ENCODE measurements at regions not wholly inside any gene's neighbourhood (a gene's known extent, or its start where the extent isn't known, plus 50 kb on each side); places are given as distances from the start of the nearest gene placed in this dataset.

GRCh38 chr11:69904161-69904973 lies 85.2 kb upstream of the FGF3 start:
- no peak overlapping the region for H2BK120ac ChIP-seq (ENCODE audit: low read depth, low read length)
- no peak overlapping the region for H3K9ac ChIP-seq (ENCODE audit: low read length)
- H2AK5ac ChIP-seq (ENCODE audit: low read length, severe bottlenecking), result no peak overlapping the region
- H3K23ac ChIP-seq (ENCODE audit: low read length in 2 of 2), result no peak overlapping the region
- 73% methylated on average over 14 of the region's 14 CpGs for WGBS
- H3K4me1 ChIP-seq (ENCODE audit: control insufficient read depth, insufficient read depth, low read depth, low read length), result peaks cover 10% of the 10 kb centered on the region
- no peak overlapping the region for H2BK12ac ChIP-seq (ENCODE audit: low read length in 2 of 2)
- no peaks in the 10 kb centered on the region for H3K36me3 ChIP-seq (ENCODE audit: control insufficient read depth in 1 of 2, insufficient read depth in 2 of 2, low read depth in 1 of 2, low read length in 2 of 2)
- no peak overlapping the region for H3K4ac ChIP-seq (ENCODE audit: low read depth in 1 of 2, low read length in 2 of 2)
- H3K79me1 ChIP-seq (replicated peaks; ENCODE audit: low read length, poor library complexity, severe bottlenecking), result no peaks in the 10 kb centered on the region
- no peak overlapping the region for H3K27ac ChIP-seq (ENCODE audit: low read length, poor library complexity, severe bottlenecking)
- no peak overlapping the region for H2AFZ ChIP-seq (ENCODE audit: low read depth, low read length)
- H2BK15ac ChIP-seq (ENCODE audit: low read depth, poor library complexity, severe bottlenecking), result no peak overlapping the region
- no peak overlapping the region for H4K91ac ChIP-seq (ENCODE audit: low read length)
- H2BK5ac ChIP-seq (ENCODE audit: low read depth, low read length, poor library complexity, severe bottlenecking), result no peak overlapping the region
- no peak overlapping the region for H3K14ac ChIP-seq (ENCODE audit: low read length in 2 of 2)
- H3K9me3 ChIP-seq (ENCODE audit: control insufficient read depth, low read length), result no peaks in the 10 kb centered on the region
- no peak overlapping the region for H3K18ac ChIP-seq (ENCODE audit: low read depth in 1 of 2, low read length in 2 of 2)
- H3K4me2 ChIP-seq (ENCODE audit: low read length, poor library complexity, severe bottlenecking), result no peak overlapping the region
- peaks cover 33 to 59% of the 10 kb centered on the region in 2 experiments for H3K27me3 ChIP-seq (ENCODE audit: control insufficient read depth in 1 of 2, insufficient read depth in 1 of 2, low read length in 2 of 2)
- no peak overlapping the region for H3K4me3 ChIP-seq (ENCODE audit: insufficient read depth in 1 of 2, low read depth in 1 of 2, low read length in 2 of 2)
- no peak overlapping the region for H4K8ac ChIP-seq (ENCODE audit: low read length)
- DNase-seq, result no peak

GRCh38 chr11:69904974-69905535 lies 85.8 kb upstream of the FGF3 start:
- Histone ChIP-seq H3K79me1 (replicated peaks; ENCODE audit: low read length, poor library complexity, severe bottlenecking) (no peaks in the 10 kb centered on the region), H3K4me2 (ENCODE audit: low read length, poor library complexity, severe bottlenecking) (no peak overlapping the region), H2BK15ac (ENCODE audit: low read depth, poor library complexity, severe bottlenecking) (no peak overlapping the region), H2AFZ (ENCODE audit: low read depth, low read length) (no peak overlapping the region), H2BK12ac (ENCODE audit: low read length in 2 of 2) (no peak overlapping the region), H3K4me1 (ENCODE audit: control insufficient read depth, insufficient read depth, low read depth, low read length) (peaks cover 14% of the 10 kb centered on the region), H2AK5ac (ENCODE audit: low read length, severe bottlenecking) (no peak overlapping the region), H3K4me3 (ENCODE audit: insufficient read depth in 1 of 2, low read depth in 1 of 2, low read length in 2 of 2) (no peak overlapping the region), H4K8ac (ENCODE audit: low read length) (peak overlapping the region; percentile 12), H3K18ac (ENCODE audit: low read depth in 1 of 2, low read length in 2 of 2) (no peak overlapping the region), H3K9me3 (ENCODE audit: control insufficient read depth, low read length) (no peaks in the 10 kb centered on the region), H3K14ac (ENCODE audit: low read length in 2 of 2) (no peak overlapping the region), H3K27ac (ENCODE audit: low read length, poor library complexity, severe bottlenecking) (no peak overlapping the region), H3K4ac (ENCODE audit: low read depth in 1 of 2, low read length in 2 of 2) (no peak overlapping the region), H2BK5ac (ENCODE audit: low read depth, low read length, poor library complexity, severe bottlenecking) (no peak overlapping the region), H3K9ac (ENCODE audit: low read length) (no peak overlapping the region), H4K91ac (ENCODE audit: low read length) (no peak overlapping the region), H3K23ac (ENCODE audit: low read length in 2 of 2) (no peak overlapping the region), H3K36me3 (ENCODE audit: control insufficient read depth in 1 of 2, insufficient read depth in 2 of 2, low read depth in 1 of 2, low read length in 2 of 2) (no peaks in the 10 kb centered on the region), H2BK120ac (ENCODE audit: low read depth, low read length) (no peak overlapping the region), H3K27me3 (ENCODE audit: control insufficient read depth in 1 of 2, insufficient read depth in 1 of 2, low read length in 2 of 2) (peaks cover 37 to 65% of the 10 kb centered on the region in 2 experiments)
- 75% methylated on average over 6 of the region's 6 CpGs for WGBS
- no peak for DNase-seq

GRCh38 chr11:69905611-69906452 lies 86.6 kb upstream of the FGF3 start:
- H3K23ac ChIP-seq (ENCODE audit: low read length in 2 of 2), result no peak overlapping the region
- H3K14ac ChIP-seq (ENCODE audit: low read length in 2 of 2), result no peak overlapping the region
- H2BK5ac ChIP-seq (ENCODE audit: low read depth, low read length, poor library complexity, severe bottlenecking), result no peak overlapping the region
- H3K9ac ChIP-seq (ENCODE audit: low read length), result no peak overlapping the region
- no peak overlapping the region for H3K4ac ChIP-seq (ENCODE audit: low read depth in 1 of 2, low read length in 2 of 2)
- no peak overlapping the region for H2AFZ ChIP-seq (ENCODE audit: low read depth, low read length)
- H2AK5ac ChIP-seq (ENCODE audit: low read length, severe bottlenecking), result no peak overlapping the region
- H3K79me1 ChIP-seq (replicated peaks; ENCODE audit: low read length, poor library complexity, severe bottlenecking), result no peaks in the 10 kb centered on the region
- no peak for DNase-seq
- no peak overlapping the region for H2BK12ac ChIP-seq (ENCODE audit: low read length in 2 of 2)
- no peak overlapping the region for H2BK120ac ChIP-seq (ENCODE audit: low read depth, low read length)
- no peak overlapping the region for H3K4me3 ChIP-seq (ENCODE audit: insufficient read depth in 1 of 2, low read depth in 1 of 2, low read length in 2 of 2)
- no peak overlapping the region for H4K8ac ChIP-seq (ENCODE audit: low read length)
- H2BK15ac ChIP-seq (ENCODE audit: low read depth, poor library complexity, severe bottlenecking), result no peak overlapping the region
- H4K91ac ChIP-seq (ENCODE audit: low read length), result no peak overlapping the region
- H3K9me3 ChIP-seq (ENCODE audit: control insufficient read depth, low read length), result no peaks in the 10 kb centered on the region
- no peak overlapping the region for H3K27ac ChIP-seq (ENCODE audit: low read length, poor library complexity, severe bottlenecking)
- no peak overlapping the region for H3K18ac ChIP-seq (ENCODE audit: low read depth in 1 of 2, low read length in 2 of 2)
- peaks cover 37 to 73% of the 10 kb centered on the region in 2 experiments for H3K27me3 ChIP-seq (ENCODE audit: control insufficient read depth in 1 of 2, insufficient read depth in 1 of 2, low read length in 2 of 2)
- H3K36me3 ChIP-seq (ENCODE audit: control insufficient read depth in 1 of 2, insufficient read depth in 2 of 2, low read depth in 1 of 2, low read length in 2 of 2), result no peaks in the 10 kb centered on the region
- WGBS, result 43% methylated on average over 13 of the region's 13 CpGs
- peaks cover 9% of the 10 kb centered on the region for H3K4me1 ChIP-seq (ENCODE audit: control insufficient read depth, insufficient read depth, low read depth, low read length)
- H3K4me2 ChIP-seq (ENCODE audit: low read length, poor library complexity, severe bottlenecking), result no peak overlapping the region

- peak; percentile 29 for DNase-seq
- no peak overlapping the region for H3K18ac ChIP-seq (ENCODE audit: low read depth in 1 of 2, low read length in 2 of 2)
- no peaks in the 10 kb centered on the region for H3K79me1 ChIP-seq (replicated peaks; ENCODE audit: low read length, poor library complexity, severe bottlenecking)
- no peaks in the 10 kb centered on the region for H3K36me3 ChIP-seq (ENCODE audit: control insufficient read depth in 1 of 2, insufficient read depth in 2 of 2, low read depth in 1 of 2, low read length in 2 of 2)
- H3K9me3 ChIP-seq (ENCODE audit: control insufficient read depth, low read length), result no peaks in the 10 kb centered on the region
- no peak overlapping the region for H2AK5ac ChIP-seq (ENCODE audit: low read length, severe bottlenecking)
- no peak overlapping the region for H3K4me2 ChIP-seq (ENCODE audit: low read length, poor library complexity, severe bottlenecking)
- no peak overlapping the region for H3K14ac ChIP-seq (ENCODE audit: low read length in 2 of 2)
- peaks cover 37 to 80% of the 10 kb centered on the region in 2 experiments for H3K27me3 ChIP-seq (ENCODE audit: control insufficient read depth in 1 of 2, insufficient read depth in 1 of 2, low read length in 2 of 2)
- no peak overlapping the region for H2BK120ac ChIP-seq (ENCODE audit: low read depth, low read length)
- no peak overlapping the region for H2BK12ac ChIP-seq (ENCODE audit: low read length in 2 of 2)
- H3K27ac ChIP-seq (ENCODE audit: low read length, poor library complexity, severe bottlenecking), result no peak overlapping the region
- H3K23ac ChIP-seq (ENCODE audit: low read length in 2 of 2), result no peak overlapping the region
- H3K4ac ChIP-seq (ENCODE audit: low read depth in 1 of 2, low read length in 2 of 2), result no peak overlapping the region
- H3K4me3 ChIP-seq (ENCODE audit: insufficient read depth in 1 of 2, low read depth in 1 of 2, low read length in 2 of 2), result no peak overlapping the region
- H2AFZ ChIP-seq (ENCODE audit: low read depth, low read length), result no peak overlapping the region
- no peak overlapping the region for H2BK15ac ChIP-seq (ENCODE audit: low read depth, poor library complexity, severe bottlenecking)
- H4K91ac ChIP-seq (ENCODE audit: low read length), result no peak overlapping the region
- no peak overlapping the region for H2BK5ac ChIP-seq (ENCODE audit: low read depth, low read length, poor library complexity, severe bottlenecking)
- peaks cover 7% of the 10 kb centered on the region for H3K4me1 ChIP-seq (ENCODE audit: control insufficient read depth, insufficient read depth, low read depth, low read length)
- H3K9ac ChIP-seq (ENCODE audit: low read length), result no peak overlapping the region
- H4K8ac ChIP-seq (ENCODE audit: low read length), result no peak overlapping the region
- WGBS, result 21% methylated on average over 2 of the region's 3 CpGs
These were observed 87.3 kb upstream of the FGF3 start for GRCh38 chr11:69906453-69906907.
